SU-DHL-6 (cell line): ENCODE measurements at regions not wholly inside any gene's neighbourhood (a gene's known extent, or its start where the extent isn't known, plus 50 kb on each side); places are given as distances from the start of the nearest gene placed in this dataset.

Experiments
- H2AFZ ChIP-seq: fragments of 200-600 bp; sonication (generic); 2 replicates; pipeline ENCODE4 v1.6.1; 2014; ENCODE audit warnings: low read depth, mild to moderate bottlenecking, moderate library complexity, mixed read lengths, antibody characterized with exemption, low read length; ENCODE audit not compliant: severe bottlenecking
- H3F3A ChIP-seq: fragments of 200-600 bp; shearing (Covaris generic); 2 replicates; pipeline ENCODE4 v1.6.0; 2016; ENCODE audit warnings: antibody characterized with exemption, mild to moderate bottlenecking; ENCODE audit not compliant: insufficient read depth
- H3K27ac ChIP-seq: fragments of 200-600 bp; sonication (generic); 2 replicates; pipeline ENCODE4 v1.5.1; 2016; ENCODE audit warnings: low read depth, mild to moderate bottlenecking, low read length, moderate library complexity, mixed read lengths
- H3K27me3 ChIP-seq: fragments of 200-600 bp; sonication (generic), shearing (Covaris generic); 2 replicates; pipeline ENCODE4 v1.6.0; 2014; ENCODE audit warnings: mild to moderate bottlenecking, low read length
- H3K36me3 ChIP-seq: fragments of 200-600 bp; sonication (generic); 2 replicates; pipeline ENCODE4 v1.6.1; 2014; ENCODE audit warnings: mild to moderate bottlenecking, low read length, mixed read lengths
- H3K4me2 ChIP-seq: fragments of 300-600, 200-600 bp; shearing (Covaris generic), sonication (generic); 2 replicates; pipeline ENCODE4 v1.6.0; 2014; ENCODE audit warnings: low read length, low read depth, mild to moderate bottlenecking; ENCODE audit not compliant: poor library complexity, severe bottlenecking
- H3K4me3 ChIP-seq: fragments of 200-600 bp; sonication (generic); 2 replicates; pipeline ENCODE4 v1.5.1; 2014; ENCODE audit warnings: antibody characterized with exemption, low read length, mild to moderate bottlenecking, mixed read lengths; ENCODE audit not compliant: insufficient read depth, poor library complexity, severe bottlenecking
- H3K79me2 ChIP-seq: fragments of 200-600 bp; sonication (generic); 2 replicates; pipeline ENCODE4 v1.6.1; 2014; ENCODE audit warnings: mild to moderate bottlenecking, low read length, moderate library complexity; ENCODE audit not compliant: insufficient read depth
- H3K9ac ChIP-seq: fragments of 200-600 bp; sonication (generic); 2 replicates; pipeline ENCODE4 v1.7.0; 2014; ENCODE audit warnings: mild to moderate bottlenecking, low read length
- H3K9me2 ChIP-seq: fragments of 200-600 bp; sonication (generic); replicated peaks from 2 replicates; pipeline ENCODE4 v1.6.1; 2014; ENCODE audit warnings: low read length; ENCODE audit not compliant: insufficient read depth
- H3K9me3 ChIP-seq: fragments of 200-600 bp; sonication (generic); 2 replicates; pipeline ENCODE4 v1.6.1; 2014; ENCODE audit warnings: low read length, mixed read lengths; ENCODE audit not compliant: insufficient read depth
- H4K20me1 ChIP-seq: fragments of 200-600 bp; sonication (generic); 2 replicates; pipeline ENCODE4 v1.6.1; 2014; ENCODE audit warnings: low read depth, mild to moderate bottlenecking, antibody characterized with exemption, low read length, moderate library complexity, mixed read lengths
- CTCF ChIP-seq: fragments of 200-600 bp; sonication (generic); IDR thresholded peaks from one replicate; pipeline ENCODE4 v1.5.1; 2017; ENCODE audit warnings: antibody characterized with exemption, mild to moderate bottlenecking, low read length, moderate library complexity; ENCODE audit not compliant: insufficient read depth, poor library complexity, severe bottlenecking
- EZH2phosphoT487 ChIP-seq: fragments of 200-600 bp; sonication (generic), shearing (Covaris generic); conservative IDR thresholded peaks from 2 replicates; pipeline ENCODE4 v1.6.1; 2018; ENCODE audit warnings: mild to moderate bottlenecking, antibody characterized with exemption, low read length, moderate library complexity, mixed read lengths

GRCh38 chr14:43200519-43200918 lies 1306.6 kb downstream of the FSCB start:
- Histone ChIP-seq H3K9ac (no peak overlapping the region), H3K9me2 (no peaks in the 10 kb centered on the region), H3K4me3 (no peak overlapping the region), H4K20me1 (no peaks in the 10 kb centered on the region), H3K79me2 (no peaks in the 10 kb centered on the region), H3K9me3 (no peaks in the 10 kb centered on the region), H3K27ac (no peak overlapping the region), H3F3A (no peaks in the 10 kb centered on the region), H2AFZ (no peak overlapping the region), H3K36me3 (no peaks in the 10 kb centered on the region), H3K4me2 (no peak overlapping the region), H3K27me3 (no peaks in the 10 kb centered on the region)
- no peak for TF ChIP-seq CTCF

GRCh38 chr14:43198465-43198864 lies 1308.6 kb downstream of the FSCB start:
- no peak overlapping the region for H3K4me2 ChIP-seq
- no peak overlapping the region for H3K27ac ChIP-seq
- no peak overlapping the region for H3K9ac ChIP-seq
- no peak overlapping the region for H2AFZ ChIP-seq
- no peaks in the 10 kb centered on the region for H4K20me1 ChIP-seq
- H3K79me2 ChIP-seq: no peaks in the 10 kb centered on the region
- H3K4me3 ChIP-seq: no peak overlapping the region
- H3K27me3 ChIP-seq: no peaks in the 10 kb centered on the region
- TF ChIP-seq EZH2phosphoT487: no peak
- no peak for TF ChIP-seq CTCF
- H3K36me3 ChIP-seq: no peaks in the 10 kb centered on the region
- no peaks in the 10 kb centered on the region for H3K9me3 ChIP-seq
- H3F3A ChIP-seq: no peaks in the 10 kb centered on the region
- H3K9me2 ChIP-seq: no peaks in the 10 kb centered on the region

- H3K4me2 ChIP-seq: no peak overlapping the region
- no peaks in the 10 kb centered on the region for H4K20me1 ChIP-seq
- H3K4me3 ChIP-seq: no peak overlapping the region
- H2AFZ ChIP-seq: no peak overlapping the region
- TF ChIP-seq EZH2phosphoT487 (no peak), CTCF (no peak)
- no peaks in the 10 kb centered on the region; the same call in 1 of the 2 replicates for H3K36me3 ChIP-seq
- H3K9ac ChIP-seq: no peak overlapping the region
- H3K9me3 ChIP-seq: no peaks in the 10 kb centered on the region
- no peaks in the 10 kb centered on the region for H3K9me2 ChIP-seq
- no peak overlapping the region for H3K27ac ChIP-seq
- no peaks in the 10 kb centered on the region for H3F3A ChIP-seq
- H3K79me2 ChIP-seq: no peaks in the 10 kb centered on the region
- no peaks in the 10 kb centered on the region for H3K27me3 ChIP-seq
Measured at GRCh38 chr14:43184540-43184939, 1322.5 kb downstream of the FSCB start.

- Histone ChIP-seq H3K4me3 (no peak overlapping the region), H3K79me2 (no peaks in the 10 kb centered on the region), H4K20me1 (no peaks in the 10 kb centered on the region), H3K27ac (no peak overlapping the region), H3K36me3 (no peaks in the 10 kb centered on the region; the same call in 1 of the 2 replicates), H3K27me3 (no peaks in the 10 kb centered on the region), H3F3A (no peaks in the 10 kb centered on the region), H3K9ac (no peak overlapping the region), H2AFZ (no peak overlapping the region), H3K9me3 (no peaks in the 10 kb centered on the region), H3K9me2 (no peaks in the 10 kb centered on the region), H3K4me2 (no peak overlapping the region)
- no peak for TF ChIP-seq EZH2phosphoT487
- no peak for TF ChIP-seq CTCF
Measured at GRCh38 chr14:43183916-43184315, 1323.2 kb downstream of the FSCB start.
